ENCODE measurements at regions not wholly inside any gene's neighbourhood (a gene's known extent, or its start where the extent isn't known, plus 50 kb on each side); places are given as distances from the start of the nearest gene placed in this dataset.

GRCh38 chr3:72505539-72506405, 342.5 kb downstream of the SHQ1 start:
- TF ChIP-seq POLR2A (IDR thresholded peaks at IDR 0.05; ENCODE audit: control extremely low read depth in 1 of 2, low read depth in 2 of 2, low read length in 2 of 2) (no peak), JUND (IDR thresholded peaks at IDR 0.05; ENCODE audit: low read length) (no peak), EZH2 (IDR thresholded peaks at IDR 0.05; ENCODE audit: low read depth, low read length, severe bottlenecking) (no peak), TAF1 (IDR thresholded peaks at IDR 0.05; ENCODE audit: low read depth, low read length) (no peak), KDM1A (IDR thresholded peaks at IDR 0.05; ENCODE audit: borderline replicate concordance, low read length) (no peak), CTCF (IDR thresholded peaks at IDR 0.05; ENCODE audit: control extremely low read depth in 1 of 3, insufficient read depth in 1 of 3, low read depth in 1 of 3, low read length in 3 of 3) (no peak)

Data from H1 (cell line).